VCaP (cell line): ENCODE measurements at regions not wholly inside any gene's neighbourhood (a gene's known extent, or its start where the extent isn't known, plus 50 kb on each side); places are given as distances from the start of the nearest gene placed in this dataset.

Source experiments
- H3K27ac ChIP-seq: fragments of 450-650 bp; 2 replicates; pipeline ENCODE4 v1.5.1; 2017
- TF ChIP-seq, protein P1 (sequence below): fragments of 450-650 bp; conservative IDR thresholded peaks from 2 replicates; pipeline ENCODE4 v1.5.1; 2017; ENCODE audit warnings: mild to moderate bottlenecking, moderate library complexity

DNA sequence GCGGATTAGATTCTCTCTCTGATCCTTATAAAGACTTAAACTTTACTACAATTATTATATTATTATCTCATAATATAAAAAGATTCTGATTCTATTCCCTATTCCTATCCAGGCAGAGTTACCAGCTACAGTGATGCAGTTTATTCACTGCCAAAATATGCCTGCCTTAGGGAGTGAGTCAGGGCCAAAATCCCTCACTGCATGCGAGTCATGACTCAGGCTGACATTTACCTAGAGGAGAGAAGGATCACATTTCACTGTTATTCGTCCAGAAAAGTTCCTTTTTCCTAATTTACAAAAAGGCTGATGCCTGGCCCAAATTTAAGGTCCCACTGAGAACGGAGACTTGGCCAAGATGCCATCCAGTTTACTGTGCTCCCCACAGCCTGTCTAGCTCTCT, 168.5 kb upstream of the LDB2 start:
- no peak overlapping the region for H3K27ac ChIP-seq
- TF ChIP-seq, protein P1, sequence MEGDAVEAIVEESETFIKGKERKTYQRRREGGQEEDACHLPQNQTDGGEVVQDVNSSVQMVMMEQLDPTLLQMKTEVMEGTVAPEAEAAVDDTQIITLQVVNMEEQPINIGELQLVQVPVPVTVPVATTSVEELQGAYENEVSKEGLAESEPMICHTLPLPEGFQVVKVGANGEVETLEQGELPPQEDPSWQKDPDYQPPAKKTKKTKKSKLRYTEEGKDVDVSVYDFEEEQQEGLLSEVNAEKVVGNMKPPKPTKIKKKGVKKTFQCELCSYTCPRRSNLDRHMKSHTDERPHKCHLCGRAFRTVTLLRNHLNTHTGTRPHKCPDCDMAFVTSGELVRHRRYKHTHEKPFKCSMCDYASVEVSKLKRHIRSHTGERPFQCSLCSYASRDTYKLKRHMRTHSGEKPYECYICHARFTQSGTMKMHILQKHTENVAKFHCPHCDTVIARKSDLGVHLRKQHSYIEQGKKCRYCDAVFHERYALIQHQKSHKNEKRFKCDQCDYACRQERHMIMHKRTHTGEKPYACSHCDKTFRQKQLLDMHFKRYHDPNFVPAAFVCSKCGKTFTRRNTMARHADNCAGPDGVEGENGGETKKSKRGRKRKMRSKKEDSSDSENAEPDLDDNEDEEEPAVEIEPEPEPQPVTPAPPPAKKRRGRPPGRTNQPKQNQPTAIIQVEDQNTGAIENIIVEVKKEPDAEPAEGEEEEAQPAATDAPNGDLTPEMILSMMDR, result no peak

DNA sequence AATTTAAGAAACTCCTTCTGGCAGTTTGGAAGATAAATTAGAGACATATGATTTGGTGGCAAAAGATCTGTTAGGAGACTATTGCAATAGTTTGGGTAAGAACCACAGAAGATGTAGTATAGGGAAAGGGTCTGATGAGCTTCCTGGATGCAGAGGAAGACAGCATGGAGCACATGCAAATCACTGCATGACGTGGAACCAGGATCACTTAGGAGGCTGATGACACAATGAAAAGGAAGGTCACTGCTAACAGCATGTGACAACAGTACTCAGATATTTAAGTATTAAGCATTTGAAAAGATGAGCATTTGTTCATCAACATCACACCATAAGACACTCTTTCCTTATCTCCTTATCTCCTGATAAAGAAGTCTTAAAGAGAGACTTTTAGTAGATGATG, 167.8 kb upstream of the LDB2 start:
- TF ChIP-seq, protein P1, result no peak
- no peak overlapping the region for H3K27ac ChIP-seq

DNA sequence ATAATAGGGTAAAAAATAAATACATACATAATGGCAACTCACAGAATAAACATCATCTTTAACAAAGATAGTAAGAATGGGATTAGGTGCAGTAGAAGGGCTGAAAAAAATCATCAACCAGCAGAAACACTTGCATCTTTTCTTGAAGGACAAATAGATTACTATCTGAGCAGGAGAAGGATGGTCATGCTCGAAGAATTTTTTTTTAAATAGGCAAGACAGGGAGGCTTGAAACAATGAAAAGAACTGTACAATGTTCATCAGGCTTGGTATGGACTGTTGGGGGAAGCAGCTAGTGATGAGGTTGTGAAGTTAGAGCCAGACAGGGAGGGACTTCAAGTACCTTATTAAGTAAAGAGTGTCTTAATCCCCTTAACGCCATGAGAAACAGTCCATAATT, 167.4 kb upstream of the LDB2 start:
- no peak overlapping the region for H3K27ac ChIP-seq
- TF ChIP-seq, protein P1, result no peak

DNA sequence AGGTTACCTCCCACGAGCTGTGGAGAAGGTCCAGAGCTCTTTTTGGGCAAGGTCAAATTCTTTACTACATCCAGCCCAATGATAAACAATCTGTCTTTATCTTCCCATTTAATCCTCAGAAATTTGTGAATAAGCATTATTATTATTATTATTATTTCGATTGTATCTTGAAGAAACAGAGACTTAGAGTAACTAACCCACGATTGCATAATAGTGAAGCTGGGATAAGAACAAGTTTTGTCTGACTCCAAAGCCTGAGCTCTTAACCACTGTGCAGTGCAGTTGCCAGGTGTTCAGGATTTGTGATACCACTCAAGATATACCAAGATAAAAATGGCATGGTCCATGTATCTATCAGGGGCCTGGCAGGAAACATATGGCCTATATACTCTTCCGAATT, 166.5 kb upstream of the LDB2 start:
- TF ChIP-seq, protein P1, result no peak
- H3K27ac ChIP-seq, result no peak overlapping the region

DNA sequence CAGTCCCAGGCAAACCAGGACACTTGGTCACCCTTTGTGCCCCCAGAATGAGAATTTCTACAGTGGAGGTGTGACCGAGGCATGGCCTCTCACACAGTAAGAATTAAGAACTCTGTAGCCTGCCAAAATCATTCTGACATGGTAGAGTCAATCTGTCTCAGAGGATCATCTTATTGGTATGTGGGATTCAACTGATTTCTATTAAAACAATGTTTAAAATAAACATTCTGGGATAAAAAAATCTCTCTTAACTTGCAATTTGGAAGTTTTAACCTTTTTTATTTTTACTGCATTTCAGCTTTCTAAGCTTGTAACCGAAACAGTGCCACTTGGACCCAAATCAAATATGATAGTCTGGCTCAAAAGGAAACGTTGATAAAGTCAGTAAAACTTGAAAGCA, 165.4 kb upstream of the LDB2 start:
- TF ChIP-seq, protein P1, result no peak
- no peak overlapping the region for H3K27ac ChIP-seq

DNA sequence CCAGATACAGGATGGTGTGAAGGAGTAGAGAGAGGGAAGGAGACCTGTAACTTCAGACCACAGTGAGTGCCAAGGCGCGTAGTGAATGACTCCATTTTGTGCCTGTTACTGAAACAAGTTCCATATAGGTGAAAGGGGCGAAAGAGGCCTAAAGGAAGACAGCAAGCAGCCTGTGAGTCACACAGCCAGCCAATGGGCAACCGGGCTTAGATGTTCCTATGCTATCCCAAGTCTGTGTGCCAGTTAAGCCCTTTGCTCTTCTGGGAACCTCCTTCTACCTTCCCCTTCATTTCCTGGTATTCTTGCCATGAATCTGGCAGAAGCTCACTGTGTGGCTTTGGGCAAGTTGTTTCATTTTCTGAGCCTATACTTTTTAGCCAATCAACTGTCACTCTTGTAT, 161.8 kb upstream of the LDB2 start:
- no peak overlapping the region for H3K27ac ChIP-seq
- TF ChIP-seq, protein P1, result no peak

DNA sequence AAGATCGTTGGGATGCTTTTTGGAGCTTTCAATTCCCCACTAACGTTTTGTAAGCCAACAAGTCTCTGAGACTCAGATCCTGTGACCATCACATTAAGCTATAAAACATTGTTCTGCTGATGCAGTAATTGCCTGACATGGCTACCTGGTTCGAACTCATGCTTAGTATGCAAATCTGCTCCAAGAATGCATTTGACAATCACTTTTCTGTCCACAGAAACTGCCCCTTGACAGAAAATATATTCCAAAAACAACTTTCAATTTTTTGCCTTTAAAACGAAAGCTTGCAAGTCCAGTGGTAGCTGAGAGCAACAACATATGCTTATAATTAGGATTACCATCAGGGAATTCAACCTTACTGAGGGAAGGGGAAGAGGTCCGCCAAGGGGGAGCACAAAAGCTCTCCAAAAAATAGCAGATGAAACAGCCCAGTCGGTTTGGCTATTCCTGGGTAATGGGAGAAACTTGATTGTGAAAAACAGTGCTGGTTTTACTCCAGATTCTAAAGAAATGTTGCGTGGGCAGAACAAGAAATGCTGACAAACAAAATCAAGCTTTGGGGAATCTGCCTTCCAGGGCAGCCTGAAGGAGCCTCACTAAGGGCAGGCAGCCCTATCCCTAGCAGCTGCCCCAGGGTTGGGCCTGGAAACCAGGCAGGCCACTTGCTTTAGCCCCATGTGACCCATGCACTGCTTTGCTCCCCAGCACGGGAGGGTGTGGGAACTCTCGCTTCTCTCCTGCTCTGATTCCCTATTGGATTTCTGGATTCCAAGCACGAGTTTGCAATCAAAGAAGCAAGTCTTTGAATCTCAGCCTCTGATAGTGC, 160.7 kb upstream of the LDB2 start:
- H3K27ac ChIP-seq, result no peak overlapping the region
- TF ChIP-seq, protein P1, result no peak
